Stimulated activated CD4-positive, alpha-beta T cell treated with anti-CD3 and anti-CD28 coated beads, Interleukin-1b, Interleukin-23, amount 100 ng/mL, for 24 hours (primary cell): ENCODE measurements at regions not wholly inside any gene's neighbourhood (a gene's known extent, or its start where the extent isn't known, plus 50 kb on each side); places are given as distances from the start of the nearest gene placed in this dataset.

Experiments
- DNase-seq, 4 experiments: peaks; one replicate each; pipeline ENCODE4 v3.0.0-alpha.2; 2020; ENCODE audit warnings: low read depth in 4 of 4, low spot score in 1 of 4

DNA sequence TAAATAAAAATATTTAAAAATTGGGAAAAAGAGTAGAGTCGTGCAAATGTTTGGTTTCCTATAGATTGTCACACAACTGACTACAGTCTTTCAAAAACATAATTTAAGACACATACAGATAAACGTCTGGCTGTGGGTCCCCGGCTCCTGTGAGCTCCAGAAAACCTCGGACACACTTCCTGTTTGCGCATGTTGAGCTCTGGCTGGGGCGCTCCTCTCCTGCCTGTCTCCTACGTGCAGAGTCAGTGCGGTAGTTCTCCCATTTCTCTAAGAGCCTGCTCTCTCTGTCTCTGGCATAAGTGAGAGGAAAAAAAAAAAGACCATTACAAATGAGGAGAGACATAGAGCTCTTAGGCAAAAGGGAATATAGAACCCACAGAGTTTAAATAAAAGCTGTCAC lies 128.2 kb upstream of the OBI1 start:
- no peak for DNase-seq

GRCh38 chr13:78786459-78786858 lies 127.5 kb upstream of the OBI1 start:
- no peak for DNase-seq

DNA sequence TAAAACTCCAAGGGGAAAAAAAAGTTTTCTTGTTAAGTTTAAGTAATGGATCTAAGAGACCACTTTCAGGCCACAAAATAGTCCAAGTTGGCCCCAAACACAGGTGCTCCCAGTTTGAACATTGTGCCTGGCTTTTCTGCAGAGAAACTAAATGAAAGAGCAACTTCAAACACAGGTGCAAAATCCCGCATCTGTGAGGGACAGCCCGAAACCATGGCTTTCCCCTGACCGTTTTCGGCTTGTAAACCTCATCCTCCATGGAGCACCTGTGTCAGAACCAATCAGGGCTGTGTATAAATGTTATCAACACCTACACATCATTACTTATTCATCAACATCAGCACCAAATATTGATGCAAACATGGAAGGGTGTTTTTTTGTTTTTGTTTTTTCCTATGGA lies 126.8 kb upstream of the OBI1 start:
- DNase-seq, result no peak

GRCh38 chr13:78784014-78784750 lies 125.2 kb upstream of the OBI1 start:
- DNase-seq, result no peak

- no peak for DNase-seq
These were observed 121.8 kb upstream of the OBI1 start for GRCh38 chr13:78780708-78781107.

GRCh38 chr13:78779608-78780007 lies 120.7 kb upstream of the OBI1 start:
- no peak for DNase-seq

DNA sequence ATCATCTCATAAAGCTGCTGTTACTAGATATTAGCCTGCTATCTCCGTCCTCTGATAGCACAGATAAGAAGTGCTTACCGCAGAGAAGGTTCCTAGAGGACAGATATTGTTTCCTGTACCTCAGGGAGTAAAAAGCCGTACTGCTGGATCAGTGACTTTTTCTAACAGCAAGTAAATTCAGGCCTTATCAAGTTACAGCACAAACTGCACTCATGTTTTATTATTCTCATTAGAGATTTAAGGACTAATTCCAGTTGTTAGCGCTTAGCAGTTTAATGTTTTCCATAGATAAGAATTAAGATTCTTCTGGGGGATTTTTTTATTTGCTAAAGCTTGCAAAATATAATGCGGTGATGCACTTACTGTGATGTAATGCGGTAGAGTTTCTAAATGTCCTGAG lies 119.0 kb upstream of the OBI1 start:
- DNase-seq, result no peak

DNA sequence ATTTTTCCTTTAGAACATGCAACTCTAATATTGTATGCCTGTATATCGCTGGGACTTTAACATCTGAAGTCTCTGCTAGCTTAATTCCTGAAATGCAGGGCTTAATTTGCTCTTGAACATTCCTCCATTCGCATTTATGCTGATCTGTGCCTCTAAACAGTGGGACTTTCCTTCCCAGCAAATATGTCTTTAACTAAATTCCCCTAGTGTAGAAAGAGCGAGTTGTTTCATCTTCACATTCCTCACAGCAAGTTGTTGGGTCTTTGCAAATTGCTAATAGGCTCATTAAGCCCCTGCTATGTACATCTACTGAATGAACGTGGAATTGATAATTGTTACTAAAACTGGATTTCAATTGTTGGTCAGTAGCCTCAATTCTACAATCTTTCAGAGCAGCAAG lies 118.4 kb upstream of the OBI1 start:
- DNase-seq, result no peak

DNA sequence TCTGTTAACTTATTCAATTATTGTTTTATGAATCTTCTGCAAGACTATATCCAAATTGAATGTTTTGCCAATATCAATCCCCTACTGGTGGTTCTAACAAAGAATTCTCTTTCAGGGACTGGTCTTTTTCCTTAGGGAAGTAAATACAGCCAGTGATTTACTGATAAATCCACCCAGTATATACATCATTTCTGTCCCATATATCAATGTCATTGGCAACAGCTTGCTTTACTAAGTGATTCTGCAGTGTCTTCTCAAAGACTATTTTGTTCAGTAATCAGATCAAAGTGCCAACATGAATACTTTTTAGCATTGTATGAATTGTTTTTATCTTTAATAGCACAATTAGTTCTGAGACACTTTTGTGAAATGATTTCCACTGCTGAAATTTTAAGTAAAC lies 114.0 kb upstream of the OBI1 start:
- no peak for DNase-seq

- no peak for DNase-seq
These were observed 111.6 kb upstream of the OBI1 start for GRCh38 chr13:78770601-78771000.

GRCh38 chr13:78768950-78769349 lies 110.0 kb upstream of the OBI1 start:
- DNase-seq, result no peak

GRCh38 chr13:78764665-78765064 lies 105.7 kb upstream of the OBI1 start:
- DNase-seq, result no peak

DNA sequence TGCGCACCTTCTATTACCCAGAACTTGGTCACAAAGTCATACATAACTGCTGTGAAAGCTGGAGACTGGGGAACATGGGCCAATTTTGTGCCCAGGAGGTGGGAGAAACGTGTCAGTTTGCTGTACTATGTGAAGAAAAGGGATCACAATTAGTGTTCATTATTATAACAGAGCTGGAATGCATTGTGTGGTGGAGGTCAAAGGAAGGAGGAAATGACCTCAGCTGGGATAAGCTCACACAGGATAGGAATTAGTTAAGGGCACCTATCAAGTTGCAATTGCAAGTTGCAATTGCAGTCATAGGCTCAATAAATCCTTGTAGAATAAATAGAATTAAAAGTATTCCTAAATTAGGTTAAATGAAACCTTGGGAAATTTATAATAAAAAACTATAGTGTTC lies 103.9 kb upstream of the OBI1 start:
- DNase-seq, result no peak

DNA sequence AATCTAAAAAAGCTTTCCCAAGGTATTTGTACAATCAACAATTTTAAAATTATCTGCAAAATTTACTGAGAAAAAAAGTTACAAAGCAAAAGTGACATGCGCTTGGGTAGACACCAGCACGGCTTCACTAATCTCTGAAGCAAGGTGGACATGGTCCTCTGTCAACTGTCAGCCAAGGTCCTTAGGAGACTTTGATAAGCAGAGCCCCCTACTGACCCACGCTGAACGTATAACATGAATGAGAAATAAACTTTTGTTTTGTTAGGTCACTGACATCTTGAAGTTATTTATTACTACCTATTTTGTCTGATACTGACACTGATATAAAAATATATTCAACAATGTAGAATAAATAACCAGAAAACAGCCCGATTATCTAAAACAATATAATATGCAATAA lies 100.7 kb upstream of the OBI1 start:
- DNase-seq, result no peak

DNA sequence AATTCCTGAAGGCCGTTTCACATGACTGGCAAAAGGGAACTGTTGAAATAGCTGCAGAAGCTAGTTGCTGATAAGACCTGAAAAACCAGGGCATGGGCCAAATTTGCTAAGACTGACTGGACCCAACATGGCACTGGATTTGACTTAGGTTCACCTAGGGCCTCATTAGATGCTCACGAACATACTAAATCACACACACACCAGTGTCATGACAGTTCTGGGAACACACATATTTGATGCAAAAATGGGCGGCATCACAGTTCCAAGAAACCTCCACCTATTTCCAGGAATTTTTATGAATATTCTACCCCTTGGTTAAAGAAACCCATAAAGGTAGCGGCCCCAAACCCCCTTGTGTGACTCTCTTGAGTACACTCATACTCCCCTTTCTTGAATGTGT lies 99.6 kb upstream of the OBI1 start:
- DNase-seq, result no peak

DNA sequence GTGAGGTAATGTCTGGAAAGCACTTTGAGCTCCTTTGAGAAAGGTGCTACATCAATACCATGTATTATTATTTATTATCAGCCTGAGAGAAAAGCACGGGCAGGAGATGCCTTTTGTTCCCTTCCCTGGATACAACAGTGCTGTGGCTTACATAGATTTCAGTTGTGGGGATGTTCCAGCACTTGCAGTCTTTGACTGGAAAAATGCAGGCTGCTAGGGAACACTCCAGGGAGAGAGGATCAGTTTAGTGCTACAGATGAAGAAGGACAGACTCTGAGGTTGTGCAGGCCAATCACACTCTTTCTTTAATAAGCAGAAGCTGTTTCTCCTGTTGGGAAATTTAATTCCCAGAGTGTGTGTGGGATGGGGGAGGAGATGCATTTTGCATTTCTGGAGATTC lies 94.5 kb upstream of the OBI1 start:
- no peak for DNase-seq

- no peak for DNase-seq
These were observed 91.8 kb upstream of the OBI1 start for GRCh38 chr13:78750735-78751134.

GRCh38 chr13:78743973-78744372 lies 85.0 kb upstream of the OBI1 start:
- no peak for DNase-seq

DNA sequence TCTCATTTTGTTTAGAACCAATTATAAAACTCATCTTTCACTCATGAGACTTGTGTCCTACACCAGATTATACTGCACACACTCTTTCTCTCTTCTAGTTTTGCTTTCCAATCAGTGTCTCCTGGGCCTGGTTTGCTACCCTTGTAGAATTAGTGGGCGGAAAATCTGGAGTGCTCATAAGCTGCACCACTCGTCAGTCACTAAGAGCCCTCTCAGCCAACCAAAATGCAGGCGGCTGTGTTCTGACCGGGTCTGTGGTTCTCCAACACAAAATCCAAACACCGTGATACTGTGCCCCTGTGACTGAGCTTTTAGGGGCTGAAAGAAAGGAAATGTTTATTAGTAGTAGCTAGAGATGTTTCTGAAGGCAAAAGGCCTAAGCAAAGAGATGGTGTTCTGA lies 83.7 kb upstream of the OBI1 start:
- no peak for DNase-seq

- DNase-seq, result no peak
These were observed 77.2 kb upstream of the OBI1 start for GRCh38 chr13:78736142-78736541.

GRCh38 chr13:78732445-78733017 lies 73.6 kb upstream of the OBI1 start:
- no peak for DNase-seq

GRCh38 chr13:78722700-78723099 lies 63.7 kb upstream of the OBI1 start:
- DNase-seq, result no peak

DNA sequence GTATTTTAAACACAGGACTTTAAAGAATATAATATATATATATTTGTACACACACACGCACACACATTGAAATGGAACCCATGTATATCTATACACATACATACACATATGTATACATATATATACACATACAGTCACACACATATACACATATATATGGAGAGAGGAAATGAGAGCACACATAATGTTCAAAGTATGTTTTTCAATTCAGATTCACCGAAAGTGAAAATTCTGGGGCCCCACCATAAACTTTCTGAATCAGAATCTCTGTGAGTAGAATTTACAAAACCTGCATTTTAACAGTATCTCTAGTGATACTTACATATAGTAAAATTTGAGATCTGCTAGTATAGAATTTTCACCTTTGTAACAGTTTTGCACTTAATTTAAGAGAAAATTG lies 60.4 kb upstream of the OBI1 start:
- DNase-seq, result no peak
